ENCODE measurements at regions not wholly inside any gene's neighbourhood (a gene's known extent, or its start where the extent isn't known, plus 50 kb on each side); places are given as distances from the start of the nearest gene placed in this dataset.

DNA sequence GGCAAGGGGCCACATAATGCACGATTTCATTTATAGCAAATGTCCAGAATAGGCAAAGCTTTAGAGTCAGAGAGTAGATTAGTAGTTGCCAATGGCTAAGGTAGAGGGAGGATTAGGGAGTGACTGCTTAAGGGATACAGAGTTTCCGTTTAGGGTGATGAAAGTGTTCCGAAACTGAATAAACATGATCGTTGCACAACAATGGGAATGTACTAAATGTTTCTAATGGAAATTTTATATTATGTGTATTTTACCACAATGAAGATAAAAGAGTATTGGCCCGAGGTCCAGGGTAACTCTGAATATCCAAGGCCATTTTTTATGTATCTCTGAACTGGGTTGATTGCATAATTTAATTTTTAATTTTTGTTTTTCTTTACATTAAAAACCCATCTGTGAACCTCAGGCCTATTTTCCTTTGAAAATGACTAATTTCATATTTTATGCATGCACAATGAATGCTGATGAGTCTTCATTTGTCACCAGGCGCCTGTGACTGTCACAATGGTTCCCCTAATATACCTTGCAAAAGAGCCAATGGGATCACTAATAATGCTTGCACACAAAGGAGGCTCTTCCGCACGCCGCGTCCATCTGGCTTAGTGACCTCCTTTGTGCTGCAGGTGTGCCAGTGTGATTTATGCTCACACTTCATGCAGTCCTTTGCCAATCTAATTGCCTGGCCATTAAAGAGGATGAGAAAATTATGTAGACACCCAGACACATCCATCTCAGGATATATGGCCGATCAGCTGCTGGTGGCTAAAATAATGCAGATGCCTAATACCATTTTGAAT, 612.5 kb downstream of the CDH26 start:
- DNase-seq (ENCODE audit: low read depth) = no peak
- TF ChIP-seq, protein P1, sequence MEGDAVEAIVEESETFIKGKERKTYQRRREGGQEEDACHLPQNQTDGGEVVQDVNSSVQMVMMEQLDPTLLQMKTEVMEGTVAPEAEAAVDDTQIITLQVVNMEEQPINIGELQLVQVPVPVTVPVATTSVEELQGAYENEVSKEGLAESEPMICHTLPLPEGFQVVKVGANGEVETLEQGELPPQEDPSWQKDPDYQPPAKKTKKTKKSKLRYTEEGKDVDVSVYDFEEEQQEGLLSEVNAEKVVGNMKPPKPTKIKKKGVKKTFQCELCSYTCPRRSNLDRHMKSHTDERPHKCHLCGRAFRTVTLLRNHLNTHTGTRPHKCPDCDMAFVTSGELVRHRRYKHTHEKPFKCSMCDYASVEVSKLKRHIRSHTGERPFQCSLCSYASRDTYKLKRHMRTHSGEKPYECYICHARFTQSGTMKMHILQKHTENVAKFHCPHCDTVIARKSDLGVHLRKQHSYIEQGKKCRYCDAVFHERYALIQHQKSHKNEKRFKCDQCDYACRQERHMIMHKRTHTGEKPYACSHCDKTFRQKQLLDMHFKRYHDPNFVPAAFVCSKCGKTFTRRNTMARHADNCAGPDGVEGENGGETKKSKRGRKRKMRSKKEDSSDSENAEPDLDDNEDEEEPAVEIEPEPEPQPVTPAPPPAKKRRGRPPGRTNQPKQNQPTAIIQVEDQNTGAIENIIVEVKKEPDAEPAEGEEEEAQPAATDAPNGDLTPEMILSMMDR (conservative IDR thresholded peaks at IDR 0.05; ENCODE audit: control insufficient read depth, insufficient read depth, low read depth, low read length) = no peak

DNA sequence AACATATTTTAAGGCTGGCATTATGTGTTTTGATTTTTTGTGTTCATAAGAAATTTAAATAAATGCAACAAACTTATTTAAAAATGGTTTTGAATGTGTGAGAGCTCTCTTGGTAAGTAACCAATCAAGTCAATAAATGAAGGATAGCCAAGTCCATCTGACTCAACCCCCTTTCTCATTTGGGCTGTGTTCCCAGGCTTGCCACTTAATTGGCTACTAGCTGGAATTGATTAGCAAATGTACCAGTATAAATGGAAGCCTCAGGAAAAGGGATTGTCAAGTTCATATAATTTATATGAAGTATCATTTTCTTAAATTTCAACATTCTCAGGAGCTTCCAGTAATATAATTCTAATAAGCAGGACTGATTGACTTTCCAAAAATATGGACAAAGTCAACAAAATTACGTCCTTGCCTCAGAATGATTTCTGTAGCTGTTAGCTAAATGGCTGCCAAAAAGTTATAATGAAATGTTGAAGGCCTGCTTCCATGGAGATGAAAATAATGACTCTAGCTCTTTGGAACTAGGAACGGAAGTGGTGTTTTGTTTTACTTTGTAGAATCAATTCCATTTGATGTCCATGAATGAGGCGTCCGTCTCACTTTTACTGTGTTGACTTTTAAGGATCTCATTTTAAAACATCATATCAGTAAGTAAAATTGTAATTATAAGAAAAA, 614.9 kb downstream of the CDH26 start:
- DNase-seq (ENCODE audit: low read depth) = peak; percentile 1
- TF ChIP-seq, protein P1 (conservative IDR thresholded peaks at IDR 0.05; ENCODE audit: control insufficient read depth, insufficient read depth, low read depth, low read length) = no peak

More for the DNA sequence above, 612.5 kb downstream of the CDH26 start:
- H3K4me3 ChIP-seq (ENCODE audit: control insufficient read depth, low read depth, low read length) = no peak overlapping the region

DNA sequence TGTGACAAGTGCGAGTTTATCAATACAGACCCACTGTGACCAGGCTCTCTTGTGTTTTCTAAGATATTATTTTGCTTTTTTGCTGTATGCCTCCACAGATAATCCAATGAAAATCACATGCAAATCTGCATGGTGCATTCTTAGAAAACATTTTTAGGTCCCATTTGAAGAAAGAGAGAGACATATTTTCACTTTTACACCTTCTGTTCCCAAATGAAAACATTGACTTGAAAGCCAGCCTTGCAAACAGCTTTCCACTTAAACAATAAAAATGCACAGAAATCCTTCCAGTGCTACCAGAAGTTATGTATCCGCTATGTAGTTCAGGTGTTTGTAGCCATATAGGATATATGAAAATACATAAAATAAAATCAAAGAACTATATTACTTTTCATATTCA, 618.0 kb downstream of the CDH26 start:
- no peak overlapping the region for H3K4me3 ChIP-seq (ENCODE audit: control insufficient read depth, low read depth, low read length)
- no peak for DNase-seq (ENCODE audit: low read depth)
- TF ChIP-seq, protein P1 (conservative IDR thresholded peaks at IDR 0.05; ENCODE audit: control insufficient read depth, insufficient read depth, low read depth, low read length) = no peak

More for the DNA sequence above, 614.9 kb downstream of the CDH26 start:
- no peak overlapping the region for H3K4me3 ChIP-seq (ENCODE audit: control insufficient read depth, low read depth, low read length)

DNA sequence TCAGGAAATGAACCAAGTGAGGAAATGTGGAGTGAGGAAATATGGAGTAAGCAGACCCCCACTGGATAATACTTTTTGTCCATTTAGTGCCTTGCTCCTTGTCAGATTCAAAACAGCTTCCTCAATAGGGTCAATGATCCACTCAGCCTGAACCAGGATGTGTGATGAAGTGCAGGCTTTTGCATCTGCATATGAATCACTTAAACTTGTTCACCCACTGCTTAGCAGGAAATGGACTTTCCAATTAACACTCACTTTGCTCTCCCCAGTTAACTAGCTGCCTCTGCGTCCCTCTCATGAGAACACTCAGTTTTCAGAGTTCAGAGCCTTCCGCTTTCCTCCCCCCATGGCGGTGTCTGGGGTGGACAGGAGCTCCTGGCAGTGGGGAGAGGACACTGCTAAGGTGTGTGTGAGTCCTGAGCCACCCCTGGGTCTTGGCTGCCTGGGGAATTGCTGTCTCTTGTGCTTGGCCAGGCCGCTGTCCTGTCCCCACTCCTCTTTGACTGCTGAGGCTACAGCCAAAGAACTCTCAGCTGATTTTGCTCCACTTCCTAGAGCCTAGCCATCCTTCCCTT, 621.8 kb downstream of the CDH26 start:
- DNase-seq (ENCODE audit: low read depth) = no peak
- TF ChIP-seq, protein P1 (conservative IDR thresholded peaks at IDR 0.05; ENCODE audit: control insufficient read depth, insufficient read depth, low read depth, low read length) = no peak
- H3K4me3 ChIP-seq (ENCODE audit: control insufficient read depth, low read depth, low read length) = no peak overlapping the region

DNA sequence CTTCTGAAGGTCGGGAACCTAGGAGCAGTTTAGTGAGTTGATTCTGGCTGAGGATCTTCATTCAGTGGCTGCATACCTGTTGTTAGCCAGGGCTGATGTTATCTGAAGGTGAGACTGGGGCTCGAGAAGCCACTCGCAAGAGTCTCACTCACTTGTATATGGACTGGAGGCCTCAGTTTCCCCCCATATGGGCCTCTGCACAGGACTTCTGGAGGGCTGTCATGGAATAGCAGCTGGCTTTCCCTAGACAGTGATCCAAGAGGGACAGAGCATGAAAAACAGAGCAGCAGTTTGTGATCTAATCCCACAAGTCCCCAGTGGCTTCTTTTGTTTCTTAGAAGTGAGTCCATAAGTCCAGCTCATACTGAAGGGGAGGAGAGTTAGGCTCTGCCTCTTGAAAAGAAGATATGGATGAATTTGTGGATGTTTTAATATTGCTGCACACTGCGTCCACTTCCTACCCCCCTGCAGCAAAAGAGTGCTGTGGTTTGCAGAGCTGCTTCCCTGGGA, 623.4 kb downstream of the CDH26 start:
- TF ChIP-seq, protein P1 (conservative IDR thresholded peaks at IDR 0.05; ENCODE audit: control insufficient read depth, insufficient read depth, low read depth, low read length) = no peak
- no peak overlapping the region for H3K4me3 ChIP-seq (ENCODE audit: control insufficient read depth, low read depth, low read length)
- DNase-seq (ENCODE audit: low read depth) = peak; percentile 1

DNA sequence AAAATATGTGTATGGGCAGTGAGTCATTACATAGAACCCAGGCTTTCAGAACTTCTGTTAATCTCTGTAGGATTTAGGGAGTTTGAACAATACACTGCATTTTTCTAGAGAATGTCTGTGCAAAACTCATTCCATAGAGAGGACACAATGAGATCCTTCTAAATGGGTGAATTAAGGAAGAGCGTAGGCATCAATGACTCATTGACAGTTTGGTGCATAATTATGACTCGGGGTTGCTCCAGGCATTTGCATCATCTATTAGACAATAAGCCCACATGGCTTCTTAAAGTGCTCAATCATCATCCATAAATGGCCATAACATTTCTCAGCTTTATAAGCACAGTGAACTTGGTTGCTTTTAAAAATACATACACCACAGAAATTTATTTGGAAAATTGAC, 625.5 kb downstream of the CDH26 start:
- TF ChIP-seq, protein P1 (conservative IDR thresholded peaks at IDR 0.05; ENCODE audit: control insufficient read depth, insufficient read depth, low read depth, low read length) = no peak
- no peak overlapping the region for H3K4me3 ChIP-seq (ENCODE audit: control insufficient read depth, low read depth, low read length)
- DNase-seq (ENCODE audit: low read depth) = peak; percentile 51

All from fibroblast of mammary gland (primary cell).